ENCODE measurements at regions not wholly inside any gene's neighbourhood (a gene's known extent, or its start where the extent isn't known, plus 50 kb on each side); places are given as distances from the start of the nearest gene placed in this dataset.

- no peaks in the 10 kb centered on the region for H3K4me1 ChIP-seq
- ATAC-seq = no peak
- intact Hi-C loops (cut with DNase I) = no loop called here
- H3K27ac ChIP-seq = no peak overlapping the region
- no peak for TF ChIP-seq POLR2A (IDR thresholded peaks at IDR 0.05)
- no peak for TF ChIP-seq CTCF (IDR thresholded peaks at IDR 0.05)
- DNase-seq = no peak
- H3K9me3 ChIP-seq = peaks cover 0 to 39% (median 31%) of the 10 kb centered on the region in 12 donors
- H3K4me3 ChIP-seq = no peak overlapping the region
- no peaks in the 10 kb centered on the region for H3K36me3 ChIP-seq
- no peaks in the 10 kb centered on the region for H3K27me3 ChIP-seq
These were observed 595.9 kb upstream of the AUTS2 start for GRCh38 chr7:69002416-69002815.

DNA sequence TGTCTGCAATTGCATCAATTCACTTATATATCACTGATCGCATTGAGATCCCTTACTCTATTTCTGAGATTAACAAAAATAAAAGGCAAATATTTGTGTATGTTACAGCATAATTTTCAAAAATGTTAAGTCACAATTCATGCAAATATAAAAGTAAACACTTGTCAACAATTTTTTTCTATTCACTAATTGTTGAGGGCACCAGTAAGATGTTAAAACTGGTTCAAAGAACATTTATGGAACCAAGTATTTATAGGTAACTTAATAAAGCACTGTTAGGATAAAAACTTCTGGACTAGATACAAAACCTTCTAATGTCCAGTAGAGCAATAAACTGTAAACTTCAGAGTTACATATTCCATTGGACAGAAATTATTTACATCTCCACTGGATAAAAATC, 586.1 kb upstream of the AUTS2 start:
- no peak overlapping the region for H3K27ac ChIP-seq
- 94 to 99% (median 98%) methylated on average over 1 of the region's 1 CpG for WGBS, 4 donors
- no peaks in the 10 kb centered on the region for H3K36me3 ChIP-seq
- no peak for TF ChIP-seq POLR2A (IDR thresholded peaks at IDR 0.05)
- no peak for TF ChIP-seq CTCF (IDR thresholded peaks at IDR 0.05)
- H3K27me3 ChIP-seq = no peaks in the 10 kb centered on the region
- ATAC-seq = no peak
- H3K4me1 ChIP-seq = no peaks in the 10 kb centered on the region
- no peaks in the 10 kb centered on the region for H3K9me3 ChIP-seq
- no peak overlapping the region for H3K4me3 ChIP-seq
- intact Hi-C loops (cut with DNase I) = no loop called here
- no peak for DNase-seq

DNA sequence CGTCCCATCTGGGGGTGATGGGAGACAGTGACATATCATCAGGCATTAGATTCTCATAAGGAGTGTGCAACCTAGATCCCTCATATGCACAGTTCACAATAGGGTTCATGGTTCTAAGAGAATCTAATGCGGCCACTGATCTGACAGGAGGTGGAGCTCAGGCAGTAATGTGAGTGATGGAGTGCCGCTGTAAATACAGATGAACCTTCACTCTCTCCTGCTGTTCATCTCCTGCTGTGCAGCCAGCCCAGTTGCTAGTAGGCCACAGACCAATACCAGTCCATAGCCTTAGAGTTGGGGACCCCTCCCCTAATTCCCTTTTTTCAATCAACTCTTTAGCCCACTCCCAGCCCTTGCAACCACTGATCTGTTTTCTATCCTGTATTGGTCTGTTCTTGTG, 581.1 kb upstream of the AUTS2 start:
- no peak overlapping the region for H3K4me3 ChIP-seq
- intact Hi-C loops (cut with DNase I) = no loop called here
- DNase-seq (no peak), ATAC-seq (no peak)
- H3K27ac ChIP-seq = no peak overlapping the region
- no peaks in the 10 kb centered on the region for H3K27me3 ChIP-seq
- peaks cover 0 to 21% (median 13%) of the 10 kb centered on the region in 12 donors for H3K9me3 ChIP-seq
- no peak for TF ChIP-seq POLR2A (IDR thresholded peaks at IDR 0.05)
- no peak for TF ChIP-seq CTCF (IDR thresholded peaks at IDR 0.05)
- H3K36me3 ChIP-seq = no peaks in the 10 kb centered on the region
- 83 to 95% (median 88%) methylated on average over 3 of the region's 3 CpGs for WGBS, 4 donors
- H3K4me1 ChIP-seq = no peaks in the 10 kb centered on the region

DNA sequence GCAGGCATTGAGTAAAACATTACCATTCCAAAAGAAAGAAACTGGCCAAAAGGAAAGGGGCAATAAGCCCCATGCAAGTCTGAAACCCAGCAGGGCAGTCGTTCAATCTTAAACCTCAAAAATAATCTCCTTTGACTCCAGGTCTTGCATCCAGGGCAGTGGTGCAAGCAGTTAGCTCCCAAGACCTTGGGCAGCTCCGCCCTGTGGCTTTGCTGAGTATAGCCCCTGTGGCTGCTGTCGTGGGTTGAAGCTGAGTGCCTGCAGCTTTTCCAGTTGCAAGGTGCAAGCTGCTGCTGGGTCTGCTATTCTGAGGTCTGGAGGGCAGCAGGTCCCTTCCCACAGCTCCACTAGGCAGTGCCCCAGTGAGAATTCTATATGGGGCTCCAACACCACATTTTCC, 580.1 kb upstream of the AUTS2 start:
- DNase-seq (no peak), ATAC-seq (no peak)
- no peaks in the 10 kb centered on the region for H3K4me1 ChIP-seq
- no peaks in the 10 kb centered on the region for H3K27me3 ChIP-seq
- no peak for TF ChIP-seq CTCF (IDR thresholded peaks at IDR 0.05)
- TF ChIP-seq POLR2A (IDR thresholded peaks at IDR 0.05) = no peak
- intact Hi-C loops (cut with DNase I) = no loop called here
- H3K27ac ChIP-seq = no peak overlapping the region
- H3K4me3 ChIP-seq = no peak overlapping the region
- 5 to 51% (median 40%) methylated on average over 2 to 3 of the region's 3 CpGs for WGBS, 4 donors
- no peaks in the 10 kb centered on the region for H3K36me3 ChIP-seq
- peaks cover 0 to 21% (median 13%) of the 10 kb centered on the region in 12 donors for H3K9me3 ChIP-seq
